K562 (cell line): ENCODE measurements at regions not wholly inside any gene's neighbourhood (a gene's known extent, or its start where the extent isn't known, plus 50 kb on each side); places are given as distances from the start of the nearest gene placed in this dataset.

Source experiments
- ATAC-seq: fragments of 200-7000 bp; cut with Tn5 transposase; 3 replicates; pipeline ENCODE4 v1.9.1; 2020; ENCODE audit warnings: moderate library complexity
- BruUV-seq: library from RNA; stranded (reverse); fragments of 400-500 nt; replicated peaks from 2 replicates; lab custom pipeline; 2021; lab: Mats Ljungman, UMichigan
- CTCF ChIA-PET: fragments of 300-600 bp; formaldehyde crosslinking; extraction: SDS; loops from one replicate; lab custom pipeline; 2021; ENCODE audit warnings: low intra/inter-chr PET ratio; lab: Yijun Ruan, JAX
- POLR2A ChIA-PET: fragments of 300-600, 350-650 bp; sonication (Branson Sonifier 250); formaldehyde crosslinking; extraction: SDS; loops from one replicate; lab custom pipeline; 2021; ENCODE audit warnings: antibody characterized with exemption, inconsistent platforms; lab: Yijun Ruan, JAX
- DNase-seq, 4 experiments: peaks; one replicate each; pipeline versions ENCODE4 v3.0.0 to v3.0.0-alpha.2; 2011 to 2018; ENCODE audit warnings: low spot score in 3 of 4, mixed read lengths in 3 of 4; ENCODE audit errors: extremely low read depth in 1 of 4
- FAIRE-seq: peaks from 2 replicates; lab custom pipeline; 2011; peaks lifted over from hg19 to GRCh38; lab: Jason Lieb, UNC
- H2AFZ ChIP-seq: 2 replicates; pipeline ENCODE4 v1.6.0; 2011; ENCODE audit warnings: low read depth, low read length, control low read depth, inconsistent platforms
- H3K27ac ChIP-seq: fragments of 200-600 bp; 3 replicates; pipeline ENCODE4 v1.8.0; 2011; ENCODE audit warnings: low read depth, mild to moderate bottlenecking, control low read depth, inconsistent platforms, low read length, moderate library complexity, mixed read lengths; ENCODE audit errors: extremely low read depth
- H3K27me3 ChIP-seq, 2 experiments: fragments of 300-600 bp in 1 of 2; 2 replicates in 1 of 2; 3 replicates in 1 of 2; pipeline versions ENCODE4 v1.6.0 to v1.8.0; 2011; ENCODE audit warnings: inconsistent platforms in 2 of 2, low read length in 2 of 2, mild to moderate bottlenecking in 1 of 2, mixed read lengths in 1 of 2, moderate library complexity in 1 of 2; ENCODE audit not compliant: control insufficient read depth in 2 of 2, insufficient read depth in 2 of 2
- H3K36me3 ChIP-seq: fragments of 300-600 bp; 3 replicates; pipeline ENCODE4 v1.8.0; 2011; ENCODE audit warnings: mild to moderate bottlenecking, low read length, inconsistent platforms; ENCODE audit not compliant: control insufficient read depth, insufficient read depth
- H3K4me1 ChIP-seq, 2 experiments: fragments of 200-600 bp in 1 of 2; replicated peaks in 1 of 2; 2 replicates in 1 of 2; 3 replicates in 1 of 2; pipeline versions ENCODE4 v1.5.1 to v1.8.0; 2011; ENCODE audit warnings: inconsistent platforms in 2 of 2, low read length in 2 of 2, mild to moderate bottlenecking in 1 of 2, mixed read lengths in 1 of 2, moderate library complexity in 1 of 2; ENCODE audit not compliant: control insufficient read depth in 2 of 2, insufficient read depth in 2 of 2
- H3K4me2 ChIP-seq: 2 replicates; pipeline ENCODE4 v1.6.1; 2011; ENCODE audit warnings: low read length, control low read depth, inconsistent platforms, mixed read lengths; ENCODE audit not compliant: insufficient read depth
- H3K4me3 ChIP-seq: fragments of 200-600 bp; sonication (generic), shearing (Covaris generic); 2 replicates; pipeline ENCODE4 v1.5.1; 2016; ENCODE audit warnings: control low read depth, inconsistent platforms
- H3K79me2 ChIP-seq: fragments of 200-600 bp; 3 replicates; pipeline ENCODE4 v1.8.0; 2011; ENCODE audit warnings: low read length, inconsistent platforms; ENCODE audit not compliant: control insufficient read depth, insufficient read depth
- H3K9ac ChIP-seq, 2 experiments: 2 replicates each; pipeline versions ENCODE4 v1.6.0 to v1.6.1; 2011; ENCODE audit warnings: low read depth in 2 of 2, low read length in 2 of 2, control low read depth in 1 of 2, inconsistent platforms in 1 of 2, mild to moderate bottlenecking in 1 of 2, mixed read lengths in 1 of 2; ENCODE audit not compliant: insufficient read depth in 1 of 2
- H3K9me1 ChIP-seq: one replicate; pipeline ENCODE4 v1.6.0; 2011; ENCODE audit warnings: inconsistent platforms, mild to moderate bottlenecking, low read length, moderate library complexity; ENCODE audit not compliant: control insufficient read depth, insufficient read depth
- H3K9me3 ChIP-seq: replicated peaks from 2 replicates; pipeline ENCODE4 v1.5.1; 2011; ENCODE audit warnings: low read depth, low read length, inconsistent platforms; ENCODE audit not compliant: control insufficient read depth, insufficient read depth
- H4K20me1 ChIP-seq: replicated peaks from 2 replicates; pipeline ENCODE4 v1.6.1; 2011; ENCODE audit warnings: low read length, inconsistent platforms, mixed read lengths; ENCODE audit not compliant: control insufficient read depth, insufficient read depth
- E2F3 ChIP-seq: fragments of 250-450 bp; sonication (Bioruptor Pico); IDR thresholded peaks from 2 replicates; pipeline ENCODE4 v1.4.0; 2020; ENCODE audit warnings: mild to moderate bottlenecking
- MEF2D ChIP-seq: conservative IDR thresholded peaks from 2 replicates; pipeline ENCODE4 v1.6.1; 2016; ENCODE audit warnings: low read depth, missing genetic modification characterization, missing compliant biosample characterization
- SP1 ChIP-seq: sonication (generic); formaldehyde crosslinking; IDR thresholded peaks from 2 replicates; pipeline ENCODE4 v1.8.1; 2022; ENCODE audit warnings: mild to moderate bottlenecking, missing genetic modification reagents
- ZBTB12 ChIP-seq: fragments of 250-450 bp; sonication (Bioruptor Pico); IDR thresholded peaks from 2 replicates; pipeline ENCODE4 v1.4.0; 2020
- ZNF592 ChIP-seq: fragments of 450-650 bp; IDR thresholded peaks from 2 replicates; pipeline ENCODE4 v1.6.1; 2017; ENCODE audit warnings: antibody characterized with exemption, mild to moderate bottlenecking
- ZNF764 ChIP-seq: fragments of 250-450 bp; sonication (Bioruptor Pico); IDR thresholded peaks from 2 replicates; pipeline ENCODE4 v1.4.0; 2020; ENCODE audit warnings: low read depth, mild to moderate bottlenecking, moderate library complexity
- WGBS: fragments of 100-300 bp; shearing (Covaris generic); methylation state at CpG from one replicate; pipeline ENCODE4 v1.1.6; 2016; ENCODE audit warnings: low coverage, mixed read lengths; ENCODE audit not compliant: insufficient coverage; ENCODE audit errors: missing lambda C conversion rate; 5-methylcytosine and 5-hydroxymethylcytosine counted together
- in situ Hi-C: fragments of 300-500 bp; cut with MboI; formaldehyde crosslinking; loops from 4 replicates; pipeline ENCODE4 v1.15.0; 2018; ENCODE audit warnings: inconsistent platforms, mixed read lengths
- intact Hi-C: fragments of 100-400 bp; cut with micrococcal nuclease; formaldehyde crosslinking; loops from 2 replicates; pipeline ENCODE4 v1.14.2; 2022
- TF ChIP-seq, protein P1 (sequence below): fragments of 450-650 bp; formaldehyde crosslinking; IDR thresholded peaks from 2 replicates; pipeline ENCODE4 v1.4.0; 2022; ENCODE audit warnings: missing genetic modification characterization

DNA sequence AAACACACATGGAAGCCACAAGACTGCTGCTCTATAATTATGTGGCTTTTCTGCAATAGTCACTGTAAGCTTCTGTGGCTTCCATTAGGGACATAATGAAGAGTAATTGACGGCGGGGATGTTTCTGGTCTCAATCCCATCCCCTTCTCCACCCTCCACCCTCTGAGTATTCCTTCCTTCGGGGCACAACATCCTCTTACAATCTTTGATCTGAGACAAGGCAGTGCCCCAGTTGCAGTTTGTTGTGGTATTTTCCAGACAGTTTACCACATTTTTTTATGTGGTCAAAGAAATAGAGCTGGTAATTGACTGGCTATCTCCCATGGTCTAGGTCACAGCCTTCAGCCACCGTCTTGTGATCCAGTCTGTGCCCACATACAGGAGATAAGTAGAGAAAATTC, 277.7 kb downstream of the NR2F1-AS1 start (continued):
- TF ChIP-seq, protein P1, sequence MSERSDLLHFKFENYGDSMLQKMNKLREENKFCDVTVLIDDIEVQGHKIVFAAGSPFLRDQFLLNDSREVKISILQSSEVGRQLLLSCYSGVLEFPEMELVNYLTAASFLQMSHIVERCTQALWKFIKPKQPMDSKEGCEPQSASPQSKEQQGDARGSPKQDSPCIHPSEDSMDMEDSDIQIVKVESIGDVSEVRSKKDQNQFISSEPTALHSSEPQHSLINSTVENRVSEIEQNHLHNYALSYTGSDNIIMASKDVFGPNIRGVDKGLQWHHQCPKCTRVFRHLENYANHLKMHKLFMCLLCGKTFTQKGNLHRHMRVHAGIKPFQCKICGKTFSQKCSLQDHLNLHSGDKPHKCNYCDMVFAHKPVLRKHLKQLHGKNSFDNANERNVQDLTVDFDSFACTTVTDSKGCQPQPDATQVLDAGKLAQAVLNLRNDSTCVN (CRISPR knock-in tag) = no peak
- TF ChIP-seq ZNF764 (CRISPR knock-in tag) (no peak), ZBTB12 (CRISPR knock-in tag) (no peak), E2F3 (CRISPR knock-in tag) (no peak)

GRCh38 chr5:93302711-93303110, 278.3 kb downstream of the NR2F1-AS1 start:
- intact Hi-C loops = no loop called here
- TF ChIP-seq SP1 (CRISPR knock-in tag) (no peak), ZNF592 (no peak), MEF2D (tag) (no peak)
- Histone ChIP-seq H3K4me1 (no peaks in the 10 kb centered on the region), H3K9ac (no peak overlapping the region), H3K9me3 (no peaks in the 10 kb centered on the region), H3K4me2 (no peak overlapping the region), H3K27ac (no peak overlapping the region), H3K4me3 (no peak overlapping the region), H3K36me3 (no peaks in the 10 kb centered on the region), H4K20me1 (no peaks in the 10 kb centered on the region), H3K79me2 (no peaks in the 10 kb centered on the region), H3K27me3 (no peaks in the 10 kb centered on the region), H3K9me1 (no peaks in the 10 kb centered on the region), H2AFZ (no peak overlapping the region)
- FAIRE-seq (no peak), ATAC-seq (no peak), DNase-seq (no peak)
- 3% methylated on average over 4 of the region's 4 CpGs for WGBS
- in situ Hi-C loops = no loop called here
- CTCF ChIA-PET = no interaction called here
- no TSS peak for BruUV-seq
- POLR2A ChIA-PET = no interaction called here
